ENCODE measurements at regions not wholly inside any gene's neighbourhood (a gene's known extent, or its start where the extent isn't known, plus 50 kb on each side); places are given as distances from the start of the nearest gene placed in this dataset.

- TF ChIP-seq CTBP1 (IDR thresholded peaks at IDR 0.05; ENCODE audit: borderline replicate concordance) (no peak), SUZ12 (IDR thresholded peaks at IDR 0.05) (no peak), NFRKB (IDR thresholded peaks at IDR 0.05) (no peak), ELF4 (IDR thresholded peaks at IDR 0.05) (no peak), FOXA1 (IDR thresholded peaks at IDR 0.05) (no peak), FOXK2 (IDR thresholded peaks at IDR 0.05) (no peak), ZNF384 (IDR thresholded peaks at IDR 0.05) (no peak)
Observed at GRCh38 chr16:6407596-6407995, 925.0 kb upstream of the RBFOX1 start.
